ENCODE measurements at regions not wholly inside any gene's neighbourhood (a gene's known extent, or its start where the extent isn't known, plus 50 kb on each side); places are given as distances from the start of the nearest gene placed in this dataset.

- TF ChIP-seq CTCF (IDR thresholded peaks at IDR 0.05; ENCODE audit: low read depth, low read length), result no peak
- no peak for DNase-seq (ENCODE audit: extremely low read depth, low read depth)
Measured at GRCh38 chr9:80320480-80320879, 748.7 kb downstream of the TLE4 start.

GRCh38 chr9:80305136-80305535 lies 733.4 kb downstream of the TLE4 start:
- no peak for DNase-seq (ENCODE audit: extremely low read depth, low read depth)
- no peak for TF ChIP-seq CTCF (IDR thresholded peaks at IDR 0.05; ENCODE audit: low read depth, low read length)

DNA sequence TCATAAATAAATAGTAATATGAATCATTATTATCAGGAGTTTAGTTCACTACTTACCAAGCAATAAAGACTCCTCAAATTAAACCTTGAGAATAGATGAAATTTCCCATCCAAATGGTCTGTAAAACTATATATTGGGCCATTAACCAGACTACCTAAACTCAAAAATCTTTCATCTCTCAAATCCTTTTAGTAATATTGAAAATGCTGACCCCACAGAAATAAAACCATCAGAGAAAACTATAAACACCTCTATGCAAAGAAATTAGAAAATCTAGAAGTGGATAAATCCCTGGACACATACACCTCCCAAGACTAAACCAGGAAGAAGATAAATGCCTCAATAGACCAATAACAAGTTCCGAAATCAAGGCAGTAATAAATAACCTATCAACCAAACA lies 723.2 kb downstream of the TLE4 start:
- TF ChIP-seq CTCF (IDR thresholded peaks at IDR 0.05; ENCODE audit: low read depth, low read length), result no peak
- no peak for DNase-seq (ENCODE audit: extremely low read depth, low read depth)

DNA sequence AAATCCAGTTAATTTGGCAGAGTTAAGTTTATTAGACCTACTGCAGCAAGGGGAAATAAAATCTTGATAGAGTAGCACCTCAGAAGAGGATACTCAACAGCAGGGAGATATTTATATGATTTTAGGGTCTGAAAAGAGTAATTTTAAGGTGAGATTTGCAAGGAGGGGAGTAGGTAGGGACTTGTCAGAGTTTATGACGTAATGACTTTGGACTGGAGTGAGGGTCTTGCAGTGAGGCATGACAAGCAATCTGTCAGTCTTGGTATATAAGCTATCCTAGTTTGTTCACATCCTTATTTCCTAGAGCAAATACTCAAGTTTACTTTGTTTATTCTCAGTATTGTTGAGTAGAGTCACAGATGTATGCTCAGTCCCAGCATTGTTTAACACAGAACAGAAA lies 722.6 kb downstream of the TLE4 start:
- no peak for TF ChIP-seq CTCF (IDR thresholded peaks at IDR 0.05; ENCODE audit: low read depth, low read length)
- DNase-seq (ENCODE audit: extremely low read depth, low read depth), result no peak

- DNase-seq (ENCODE audit: extremely low read depth, low read depth), result no peak
- no peak for TF ChIP-seq CTCF (IDR thresholded peaks at IDR 0.05; ENCODE audit: low read depth, low read length)
Measured at GRCh38 chr9:80292231-80292630, 720.5 kb downstream of the TLE4 start.

- DNase-seq (ENCODE audit: extremely low read depth, low read depth), result no peak
- peak; percentile 20 for TF ChIP-seq CTCF (IDR thresholded peaks at IDR 0.05; ENCODE audit: low read depth, low read length)
Measured at GRCh38 chr9:80285326-80285725, 713.6 kb downstream of the TLE4 start.

DNA sequence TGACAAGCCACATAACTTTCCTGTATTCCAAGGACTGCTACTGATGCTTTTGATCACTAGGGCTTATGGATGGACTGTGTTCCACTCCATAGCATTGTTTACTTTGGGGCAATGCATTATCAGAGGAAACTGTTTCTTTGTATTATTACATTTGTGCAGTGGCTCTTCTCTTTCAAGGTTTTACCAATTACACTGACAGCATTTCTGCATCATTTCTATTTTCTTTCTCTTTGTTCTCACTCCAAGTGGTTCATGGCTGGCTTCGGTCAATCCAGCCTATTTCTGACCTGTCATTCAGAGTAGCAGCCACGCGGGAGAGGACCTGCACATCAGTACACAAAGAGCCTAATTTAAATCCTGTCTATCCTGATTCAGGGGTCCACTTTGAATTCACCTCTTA lies 711.0 kb downstream of the TLE4 start:
- no peak for TF ChIP-seq CTCF (IDR thresholded peaks at IDR 0.05; ENCODE audit: low read depth, low read length)
- DNase-seq (ENCODE audit: extremely low read depth, low read depth), result no peak

All from AG09319 (cell line).